Erythroblast (primary cell): ENCODE measurements at regions not wholly inside any gene's neighbourhood (a gene's known extent, or its start where the extent isn't known, plus 50 kb on each side); places are given as distances from the start of the nearest gene placed in this dataset.

ENCODE experiments used
- GATA1 ChIP-seq: IDR thresholded peaks from 2 replicates; pipeline ENCODE4 v1.6.1; 2011; ENCODE audit warnings: low read depth, mild to moderate bottlenecking, control low read depth, low read length, moderate library complexity
- POLR2A ChIP-seq: IDR thresholded peaks from 2 replicates; pipeline ENCODE4 v1.6.1; 2011; ENCODE audit warnings: mild to moderate bottlenecking, low read length

GRCh38 chr11:60631944-60632343 is 67.5 kb upstream of the MS4A8 start:
- TF ChIP-seq POLR2A = no peak
- no peak for TF ChIP-seq GATA1
